GM19324 (cell line): ENCODE measurements at regions not wholly inside any gene's neighbourhood (a gene's known extent, or its start where the extent isn't known, plus 50 kb on each side); places are given as distances from the start of the nearest gene placed in this dataset.
"Not testable (repeated sequence)": the region's sequence is repeated elsewhere in the genome, so short reads cannot be mapped to it uniquely, and the experiment has no call there.

Experiments
- ATAC-seq: cut with Tn5 transposase; IDR thresholded peaks from one replicate; pipeline ENCODE4 v1.9.1; 2021; ENCODE audit warnings: mild to moderate bottlenecking, moderate library complexity; ENCODE audit not compliant: unreplicated experiment, low FRiP score

- ATAC-seq = no peak
Measured at GRCh38 chr15:99481951-99482230, 83.9 kb upstream of the MEF2A start.

- no peak for ATAC-seq
Measured at GRCh38 chr15:99482993-99483392, 82.8 kb upstream of the MEF2A start.

- no peak for ATAC-seq
Measured at GRCh38 chr15:99485153-99485961, 80.4 kb upstream of the MEF2A start.

GRCh38 chr15:99485992-99486370 lies 79.8 kb upstream of the MEF2A start:
- no peak for ATAC-seq

GRCh38 chr15:99486371-99487336 lies 79.1 kb upstream of the MEF2A start:
- ATAC-seq = no peak

GRCh38 chr15:99487337-99487730 lies 78.5 kb upstream of the MEF2A start:
- ATAC-seq = no peak

- no peak for ATAC-seq
Measured at GRCh38 chr15:99492275-99492674, 73.5 kb upstream of the MEF2A start.

GRCh38 chr15:99492716-99493115 lies 73.1 kb upstream of the MEF2A start:
- ATAC-seq = no peak

- no peak for ATAC-seq
Measured at GRCh38 chr15:99493461-99493860, 72.3 kb upstream of the MEF2A start.

GRCh38 chr15:99494536-99495233 lies 71.1 kb upstream of the MEF2A start:
- ATAC-seq = not testable (repeated sequence)

- no peak for ATAC-seq
Measured at GRCh38 chr15:99495430-99496301, 70.1 kb upstream of the MEF2A start.

GRCh38 chr15:99496302-99496629 lies 69.5 kb upstream of the MEF2A start:
- no peak for ATAC-seq

GRCh38 chr15:99502182-99502581 lies 63.6 kb upstream of the MEF2A start:
- ATAC-seq = no peak

GRCh38 chr15:99502661-99503060 lies 63.1 kb upstream of the MEF2A start:
- no peak for ATAC-seq

- ATAC-seq = no peak
Measured at GRCh38 chr15:99503411-99503810, 62.4 kb upstream of the MEF2A start.

- ATAC-seq = peak; percentile 25
Measured at GRCh38 chr15:99504071-99504822, 61.5 kb upstream of the MEF2A start.

GRCh38 chr15:99504823-99505551 lies 60.8 kb upstream of the MEF2A start:
- peak; percentile 41 for ATAC-seq

GRCh38 chr15:99506399-99506798 lies 59.4 kb upstream of the MEF2A start:
- ATAC-seq = no peak

- ATAC-seq = no peak
Measured at GRCh38 chr15:99507016-99507503, 58.7 kb upstream of the MEF2A start.
